GM21423 (cell line): ENCODE measurements at regions not wholly inside any gene's neighbourhood (a gene's known extent, or its start where the extent isn't known, plus 50 kb on each side); places are given as distances from the start of the nearest gene placed in this dataset.
A peak's percentile ranks its signal among the peaks of the same experiment; 100 is the strongest.
"Not testable (repeated sequence)": the region's sequence is repeated elsewhere in the genome, so short reads cannot be mapped to it uniquely, and the experiment has no call there.

ENCODE experiments used
- ATAC-seq: cut with Tn5 transposase; IDR thresholded peaks from one replicate; pipeline ENCODE4 v1.9.1; 2021; ENCODE audit warnings: mild to moderate bottlenecking, moderate library complexity; ENCODE audit not compliant: unreplicated experiment

GRCh38 chr4:152200511-152201333, 335.2 kb downstream of the FBXW7 start:
- no peak for ATAC-seq

GRCh38 chr4:152197211-152197610, 338.7 kb downstream of the FBXW7 start:
- no peak for ATAC-seq

DNA sequence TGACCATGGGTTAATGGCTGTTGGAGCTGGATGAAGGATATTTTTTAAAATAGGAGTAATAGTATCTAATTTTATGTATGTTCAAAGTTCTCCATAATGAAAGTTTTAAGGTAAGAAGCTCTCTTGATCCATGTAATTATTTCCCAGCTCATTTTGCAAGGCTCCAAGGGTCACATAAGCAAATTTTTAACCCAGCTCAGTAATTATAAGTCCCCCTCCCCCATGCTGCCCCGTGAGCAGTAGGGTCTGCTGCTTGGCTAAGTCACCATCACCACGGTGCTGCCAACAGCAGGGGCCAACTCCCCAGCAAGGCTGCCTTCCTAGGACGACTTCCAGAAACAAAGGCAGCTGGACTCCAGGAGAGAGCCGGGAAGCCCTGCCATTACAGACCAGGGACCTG, 340.0 kb downstream of the FBXW7 start:
- ATAC-seq: no peak

DNA sequence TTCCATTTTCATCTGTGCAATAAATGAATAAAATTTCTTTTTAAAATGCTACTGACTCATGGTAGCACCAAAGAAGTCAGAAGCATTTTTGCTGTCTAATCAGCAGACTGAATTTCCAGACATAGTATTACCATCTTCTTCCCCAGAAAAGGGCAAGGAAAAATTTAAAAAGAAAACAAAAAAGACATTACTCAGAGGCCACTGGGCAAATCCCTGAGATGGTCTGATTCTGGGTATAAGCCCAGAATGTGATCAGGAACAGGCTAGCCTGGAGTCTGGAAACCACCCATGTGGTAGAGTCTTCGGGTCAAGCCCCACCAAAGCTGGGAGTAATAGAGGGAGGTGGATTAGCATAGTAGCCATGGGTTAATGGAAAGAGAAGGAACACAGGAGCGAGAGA, 342.8 kb downstream of the FBXW7 start:
- no peak for ATAC-seq

DNA sequence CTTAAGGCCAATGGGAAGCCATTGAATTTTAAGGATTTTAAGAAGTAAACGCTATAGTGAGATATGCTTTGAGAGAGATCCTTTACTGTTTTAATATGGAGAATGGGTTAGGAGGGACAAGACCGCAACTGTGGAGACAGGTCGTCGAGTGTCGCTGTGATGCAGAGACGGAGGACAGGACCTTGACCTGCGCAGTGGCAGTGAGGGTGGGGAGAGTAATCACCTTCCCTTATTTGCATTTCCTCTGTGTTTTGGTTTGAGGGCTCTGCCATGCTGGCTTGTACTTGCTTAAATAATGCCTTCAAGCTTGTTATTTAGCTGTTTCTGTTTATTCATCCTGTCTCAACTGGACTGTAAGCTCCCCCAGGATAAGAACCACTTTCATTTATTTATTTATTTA, 345.0 kb downstream of the FBXW7 start:
- no peak for ATAC-seq

GRCh38 chr4:152189451-152190179, 346.3 kb downstream of the FBXW7 start:
- ATAC-seq: peak; percentile 86

GRCh38 chr4:152188801-152189200, 347.1 kb downstream of the FBXW7 start:
- no peak for ATAC-seq

DNA sequence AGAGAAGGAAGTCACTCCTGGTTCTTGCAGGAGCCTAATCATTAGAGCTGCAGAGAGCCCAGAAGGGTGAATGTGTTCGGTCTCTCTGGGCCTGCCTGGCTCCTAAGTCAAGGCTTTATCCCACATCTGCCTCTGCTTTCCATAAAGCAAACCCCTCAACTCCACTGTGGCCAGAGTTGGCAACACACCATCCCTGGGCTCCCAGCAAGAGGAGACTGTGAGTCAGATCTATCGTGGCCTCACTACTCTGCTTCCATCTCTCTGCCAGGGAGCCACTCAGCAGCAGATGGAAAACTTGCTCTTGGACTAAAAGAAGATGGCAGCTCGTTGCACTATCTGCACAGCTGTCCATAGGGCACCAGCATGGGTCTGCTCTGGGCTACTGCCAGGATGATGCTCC, 348.2 kb downstream of the FBXW7 start:
- ATAC-seq: no peak

DNA sequence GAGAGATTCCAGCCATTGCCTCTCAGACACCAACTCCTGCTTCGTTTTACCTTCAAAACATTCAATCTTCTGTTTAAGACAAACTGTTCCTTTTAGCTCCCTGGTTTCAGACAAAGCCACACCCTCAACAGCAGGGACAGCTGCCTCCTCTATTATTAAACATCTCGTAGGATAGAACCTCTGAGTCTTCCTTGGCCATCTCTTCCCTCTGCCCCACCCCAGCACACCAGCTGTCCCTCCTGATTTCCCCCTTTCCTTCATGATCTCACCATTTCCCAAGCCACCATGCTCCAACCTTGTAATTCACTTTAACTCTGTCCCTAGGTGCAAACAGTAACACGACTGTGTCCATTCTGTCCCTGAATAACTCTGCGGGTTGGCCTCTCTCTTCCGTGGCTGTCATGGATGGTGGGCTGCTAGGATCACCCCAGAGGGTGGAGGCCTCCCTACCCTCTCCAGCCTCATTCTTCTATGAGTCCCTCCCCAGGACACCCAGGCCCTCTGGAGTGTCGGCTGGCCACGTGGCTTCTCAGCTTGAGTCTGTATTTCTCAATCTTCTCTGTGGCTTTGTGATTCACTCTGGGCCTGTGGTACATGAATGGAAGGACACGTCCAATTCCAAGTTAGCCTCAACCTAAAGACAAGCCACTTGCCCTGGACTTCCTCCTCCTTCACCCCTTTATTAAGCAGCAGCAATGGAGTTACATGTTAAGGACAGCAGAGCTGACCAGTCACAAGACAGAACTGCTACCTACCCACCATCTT, 349.9 kb downstream of the FBXW7 start:
- no peak for ATAC-seq

DNA sequence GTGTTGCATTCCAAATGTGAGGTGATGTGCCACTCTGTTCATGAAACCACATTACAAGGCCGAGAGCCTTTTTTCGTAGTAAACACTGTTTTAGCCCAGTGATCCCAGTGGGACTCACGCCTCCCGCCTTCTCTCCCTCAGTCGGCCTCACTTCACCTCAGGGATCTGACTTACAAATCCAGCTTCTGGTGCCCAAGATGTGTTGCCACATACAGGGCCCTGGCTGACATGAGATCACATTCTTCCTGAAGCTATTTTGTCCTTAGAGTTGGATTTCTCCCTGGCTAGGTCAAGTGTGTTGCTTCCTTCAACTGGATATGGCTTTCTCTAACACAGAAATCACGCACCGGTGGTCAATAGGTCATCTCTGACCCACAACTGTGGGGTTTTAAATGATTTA, 354.7 kb downstream of the FBXW7 start:
- no peak for ATAC-seq

GRCh38 chr4:152180369-152180768, 355.5 kb downstream of the FBXW7 start:
- peak; percentile 43 for ATAC-seq

DNA sequence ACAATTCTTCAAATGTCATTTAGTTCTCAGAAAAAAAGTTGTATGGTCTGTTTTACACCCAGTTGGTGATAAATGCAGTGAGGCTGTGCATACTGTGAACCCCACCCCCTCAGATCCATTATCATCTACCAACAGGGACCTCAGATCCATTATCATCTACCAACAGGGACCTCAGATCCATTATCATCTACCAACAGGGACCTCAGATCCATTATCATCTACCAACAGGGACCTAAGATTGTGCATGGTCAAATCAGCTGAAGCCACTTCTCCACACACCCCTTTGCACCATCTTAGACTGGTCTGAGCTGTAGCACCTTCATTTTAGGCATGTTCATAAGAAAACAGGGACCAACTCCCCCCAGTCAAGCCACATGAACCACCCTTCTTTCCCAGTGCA, 358.4 kb downstream of the FBXW7 start:
- ATAC-seq: not testable (repeated sequence)

DNA sequence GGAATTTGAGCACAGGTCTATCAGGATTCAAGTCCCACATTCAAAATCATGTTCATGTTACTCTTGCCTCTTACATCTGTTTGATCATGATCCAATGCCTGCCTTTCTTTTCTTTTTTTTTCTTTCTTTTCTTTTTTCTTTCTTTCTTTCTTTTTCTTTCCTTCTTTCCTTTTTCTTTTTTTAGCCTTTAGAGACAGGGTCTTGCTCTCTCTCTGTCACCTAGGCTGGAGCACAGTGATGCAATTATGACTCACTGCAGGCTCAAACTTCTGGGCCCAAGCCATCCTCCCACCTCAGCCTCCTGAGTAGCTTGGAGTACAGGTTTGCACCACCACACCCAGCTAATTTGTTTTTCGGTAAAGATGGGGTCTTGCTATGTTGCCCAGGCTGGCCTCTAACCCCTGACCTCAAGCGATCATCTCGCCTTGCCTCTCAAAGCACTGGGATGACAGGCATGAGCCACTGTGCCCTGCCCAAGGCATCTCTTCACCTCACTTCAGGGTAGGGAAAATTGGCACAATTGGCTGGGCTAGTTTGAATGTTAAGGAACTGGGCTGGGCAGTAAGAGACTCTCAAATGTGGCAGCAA, 359.2 kb downstream of the FBXW7 start:
- no peak for ATAC-seq

- ATAC-seq: no peak
These were observed 360.3 kb downstream of the FBXW7 start for GRCh38 chr4:152175586-152175985.

GRCh38 chr4:152172146-152172545, 363.7 kb downstream of the FBXW7 start:
- no peak for ATAC-seq

DNA sequence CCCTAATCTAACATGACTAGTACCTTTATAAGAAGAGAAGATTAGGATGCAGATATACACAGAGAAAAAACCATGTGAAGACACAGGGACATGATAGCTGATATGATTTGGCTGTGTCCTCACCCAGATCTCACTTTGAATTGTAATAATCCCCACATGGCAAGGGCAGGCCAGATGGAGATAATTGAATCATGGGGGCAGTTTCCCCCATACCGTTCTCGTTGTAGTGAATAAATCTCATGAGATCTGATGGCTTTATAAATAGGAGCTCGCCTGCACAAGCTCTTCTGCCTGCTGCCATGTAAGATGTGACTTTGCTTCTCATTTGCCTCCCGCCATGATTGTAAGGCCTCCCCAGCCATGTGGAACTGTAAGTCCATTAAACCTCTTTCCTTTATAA, 364.3 kb downstream of the FBXW7 start:
- no peak for ATAC-seq

- ATAC-seq: no peak
These were observed 366.2 kb downstream of the FBXW7 start for GRCh38 chr4:152169683-152170082.

- ATAC-seq: no peak
These were observed 366.8 kb downstream of the FBXW7 start for GRCh38 chr4:152168987-152169616.

DNA sequence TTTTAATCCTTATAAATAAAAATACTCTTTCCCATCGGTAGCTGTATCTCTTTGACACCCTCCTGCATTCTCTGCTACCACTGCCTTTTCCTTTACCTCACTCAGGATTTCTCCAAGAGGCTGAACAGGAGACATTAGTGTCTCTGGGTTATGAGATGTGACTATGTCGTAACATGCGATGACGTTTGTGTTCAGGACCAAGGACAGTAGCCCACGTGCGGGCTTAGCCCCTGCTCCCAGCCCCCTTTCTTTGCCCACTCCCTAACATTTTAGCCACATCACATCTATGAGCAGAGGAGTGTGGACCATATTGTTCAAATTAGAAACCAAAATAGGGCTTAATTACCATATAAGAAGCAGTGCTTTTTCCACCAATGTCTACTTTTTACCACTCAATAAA, 369.3 kb downstream of the FBXW7 start:
- ATAC-seq: no peak

DNA sequence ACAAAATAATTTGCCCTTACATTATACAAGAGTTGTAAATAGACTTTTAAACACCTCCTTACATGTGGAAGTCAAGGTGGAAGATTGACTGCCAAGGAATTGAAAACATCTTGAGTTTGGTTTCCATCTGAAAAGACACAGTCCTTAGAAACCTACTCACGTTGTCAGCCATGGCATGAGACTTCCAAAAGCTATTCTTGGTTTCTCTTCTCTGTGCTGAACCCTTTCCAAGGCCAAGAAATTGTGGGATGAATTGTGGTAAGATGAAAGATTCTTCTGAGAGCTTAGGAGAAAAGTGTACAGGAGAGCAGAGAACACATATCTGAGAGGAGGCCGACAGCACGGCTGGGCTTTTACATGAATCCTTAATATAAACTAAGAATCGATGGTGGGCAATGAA, 370.0 kb downstream of the FBXW7 start:
- no peak for ATAC-seq

GRCh38 chr4:152165146-152165545, 370.7 kb downstream of the FBXW7 start:
- ATAC-seq: no peak
